Thoracic aorta (tissue), 2 donors: ENCODE measurements at regions not wholly inside any gene's neighbourhood (a gene's known extent, or its start where the extent isn't known, plus 50 kb on each side); places are given as distances from the start of the nearest gene placed in this dataset.

Experiments
- ATAC-seq: fragments of 150-250 bp; one replicate; pipeline ENCODE4 v1.8.0; 2017; ENCODE audit warnings: low read depth; ENCODE audit not compliant: insufficient number of reproducible peaks, low FRiP score
- DNase-seq: peaks from one replicate; pipeline ENCODE4 v3.0.0-alpha.2; 2020; ENCODE audit warnings: low spot score
- H3K27ac ChIP-seq, 2 donors: fragments of 200-600 bp; sonication (generic); 1 replicate in 1 of 2; 2 replicates in 1 of 2; pipeline ENCODE4 v1.5.1; 2016; ENCODE audit warnings: mild to moderate bottlenecking in 2 of 2, moderate library complexity in 2 of 2
- H3K27me3 ChIP-seq: fragments of 200-600 bp; sonication (generic); replicated peaks from 2 replicates; pipeline ENCODE4 v1.6.0; 2016; ENCODE audit warnings: mild to moderate bottlenecking; ENCODE audit not compliant: insufficient read depth
- H3K36me3 ChIP-seq: fragments of 200-600 bp; sonication (generic); one replicate; pipeline ENCODE4 v1.5.1; 2016
- H3K4me1 ChIP-seq, 2 donors: fragments of 200-600 bp; sonication (generic); 1 replicate in 1 of 2; 2 replicates in 1 of 2; pipeline versions ENCODE4 v1.5.1 to v1.6.0; 2016; ENCODE audit warnings: low read depth in 2 of 2, mild to moderate bottlenecking in 1 of 2; ENCODE audit not compliant: control insufficient read depth in 1 of 2
- H3K4me3 ChIP-seq: fragments of 200-600 bp; sonication (generic); 2 replicates; pipeline ENCODE4 v1.5.1; 2016; ENCODE audit warnings: mild to moderate bottlenecking
- H3K9me3 ChIP-seq: fragments of 200-600 bp; sonication (generic); 2 replicates; pipeline ENCODE4 v1.5.1; 2016
- TF ChIP-seq, protein P1 (sequence below): fragments of 200-600 bp; sonication (generic); IDR thresholded peaks from one replicate; pipeline ENCODE4 v1.5.1; 2019; ENCODE audit warnings: antibody characterized with exemption

DNA sequence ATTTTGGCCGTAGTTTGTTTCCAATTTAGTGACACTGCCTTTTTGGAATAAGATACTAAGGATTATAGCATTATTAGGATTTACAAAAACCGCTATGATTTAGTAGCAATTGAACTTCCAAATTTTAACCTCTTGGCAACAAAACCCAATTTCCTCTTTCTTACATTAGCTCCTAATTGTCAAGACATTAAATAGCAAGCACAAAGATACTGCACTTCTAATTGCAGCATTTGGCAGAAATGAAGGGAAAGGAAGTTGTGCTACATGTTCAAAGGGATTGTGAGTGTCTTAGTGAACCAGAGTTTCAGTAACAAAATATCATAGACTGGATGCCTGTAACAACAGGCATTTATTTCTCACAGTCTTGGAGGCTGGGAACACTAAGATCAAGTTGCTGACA lies 99.9 kb downstream of the NUF2 start:
- H3K4me1 ChIP-seq: no peaks in the 10 kb centered on the region

DNA sequence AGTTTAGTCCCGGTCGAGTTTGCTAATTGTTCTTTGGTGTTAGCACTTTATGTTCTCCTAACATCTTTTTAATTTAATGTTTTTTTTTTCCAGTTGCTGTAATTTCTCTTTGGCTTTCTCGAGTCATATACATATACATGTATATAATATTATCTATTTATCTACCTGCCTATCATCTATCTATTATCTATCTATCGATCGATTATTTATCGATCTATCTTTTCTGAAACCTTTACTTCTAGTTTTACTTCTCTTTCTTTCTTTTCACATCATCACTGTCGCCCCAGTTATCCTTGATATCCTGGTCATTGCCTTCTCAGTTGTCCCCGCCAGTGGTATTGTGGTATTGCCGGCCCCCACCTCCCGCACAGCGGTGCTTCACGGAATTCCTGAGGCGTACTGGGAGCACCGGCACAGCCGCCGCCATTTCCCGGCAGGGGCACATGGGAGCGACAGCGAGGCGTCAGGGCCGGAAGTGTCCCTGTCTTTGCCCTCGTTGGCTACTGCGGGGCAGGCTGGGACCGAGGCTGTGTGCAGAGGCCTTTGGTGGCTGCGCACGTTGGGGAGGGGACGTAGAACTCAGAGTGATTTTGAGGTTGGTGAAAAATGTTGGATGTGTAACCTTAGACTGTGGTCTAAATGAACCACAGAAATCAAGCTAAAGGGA lies 101.1 kb downstream of the NUF2 start:
- H3K9me3 ChIP-seq: no peaks in the 10 kb centered on the region
- H3K27ac ChIP-seq: no peak overlapping the region
- H3K4me1 ChIP-seq: no peaks in the 10 kb centered on the region
- DNase-seq: no peak
- TF ChIP-seq, protein P1, sequence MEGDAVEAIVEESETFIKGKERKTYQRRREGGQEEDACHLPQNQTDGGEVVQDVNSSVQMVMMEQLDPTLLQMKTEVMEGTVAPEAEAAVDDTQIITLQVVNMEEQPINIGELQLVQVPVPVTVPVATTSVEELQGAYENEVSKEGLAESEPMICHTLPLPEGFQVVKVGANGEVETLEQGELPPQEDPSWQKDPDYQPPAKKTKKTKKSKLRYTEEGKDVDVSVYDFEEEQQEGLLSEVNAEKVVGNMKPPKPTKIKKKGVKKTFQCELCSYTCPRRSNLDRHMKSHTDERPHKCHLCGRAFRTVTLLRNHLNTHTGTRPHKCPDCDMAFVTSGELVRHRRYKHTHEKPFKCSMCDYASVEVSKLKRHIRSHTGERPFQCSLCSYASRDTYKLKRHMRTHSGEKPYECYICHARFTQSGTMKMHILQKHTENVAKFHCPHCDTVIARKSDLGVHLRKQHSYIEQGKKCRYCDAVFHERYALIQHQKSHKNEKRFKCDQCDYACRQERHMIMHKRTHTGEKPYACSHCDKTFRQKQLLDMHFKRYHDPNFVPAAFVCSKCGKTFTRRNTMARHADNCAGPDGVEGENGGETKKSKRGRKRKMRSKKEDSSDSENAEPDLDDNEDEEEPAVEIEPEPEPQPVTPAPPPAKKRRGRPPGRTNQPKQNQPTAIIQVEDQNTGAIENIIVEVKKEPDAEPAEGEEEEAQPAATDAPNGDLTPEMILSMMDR: no peak
- no peak for ATAC-seq
- H3K36me3 ChIP-seq: no peaks in the 10 kb centered on the region
- no peak overlapping the region for H3K4me3 ChIP-seq
- H3K27me3 ChIP-seq: no peaks in the 10 kb centered on the region

More for the DNA sequence above, 99.9 kb downstream of the NUF2 start:
- Histone ChIP-seq H3K9me3 (no peaks in the 10 kb centered on the region), H3K4me3 (no peak overlapping the region), H3K36me3 (no peaks in the 10 kb centered on the region), H3K27ac (no peak overlapping the region), H3K27me3 (no peaks in the 10 kb centered on the region)
- no peak for DNase-seq
- TF ChIP-seq, protein P1: no peak
- no peak for ATAC-seq

DNA sequence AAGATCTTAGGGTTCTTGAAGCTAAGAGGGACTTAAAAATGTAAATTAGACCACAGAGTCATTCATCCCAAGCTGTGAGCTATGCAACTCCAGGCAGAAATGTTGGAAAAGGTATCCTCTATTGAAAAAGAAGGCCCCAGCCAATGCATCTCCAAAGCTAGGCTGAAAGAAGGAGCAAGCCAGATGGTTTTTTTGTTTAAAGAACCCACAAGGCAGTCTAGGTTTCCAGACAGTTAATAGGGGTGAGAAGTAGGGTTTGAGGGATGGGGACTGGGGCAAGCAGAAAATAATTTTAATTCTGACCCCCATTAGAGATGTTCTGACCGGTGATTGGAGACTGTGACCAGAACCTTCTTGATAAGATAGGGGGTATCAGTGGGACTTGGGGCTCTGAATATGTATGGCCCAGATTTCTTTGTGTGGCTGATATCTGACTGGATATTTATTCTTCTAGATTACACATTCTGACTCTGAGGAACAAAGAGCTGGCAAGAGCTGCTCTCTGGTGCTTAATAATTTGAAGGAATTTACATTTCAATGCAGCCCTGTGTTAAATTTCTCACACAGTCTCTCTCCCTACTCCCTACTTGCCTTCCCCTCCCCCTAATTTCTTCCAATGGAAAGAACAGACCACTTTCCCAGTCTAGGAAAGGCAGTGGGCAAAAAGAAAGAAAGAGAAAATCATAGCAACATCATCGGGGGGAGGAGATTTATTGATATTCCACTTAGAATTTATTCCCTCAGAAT lies 104.9 kb downstream of the NUF2 start:
- no peaks in the 10 kb centered on the region for H3K9me3 ChIP-seq
- no peak for DNase-seq
- H3K4me1 ChIP-seq: no peaks in the 10 kb centered on the region
- H3K27ac ChIP-seq: no peak overlapping the region
- no peak for ATAC-seq
- H3K4me3 ChIP-seq: no peak overlapping the region
- TF ChIP-seq, protein P1: no peak
- H3K27me3 ChIP-seq: no peaks in the 10 kb centered on the region
- H3K36me3 ChIP-seq: no peaks in the 10 kb centered on the region

DNA sequence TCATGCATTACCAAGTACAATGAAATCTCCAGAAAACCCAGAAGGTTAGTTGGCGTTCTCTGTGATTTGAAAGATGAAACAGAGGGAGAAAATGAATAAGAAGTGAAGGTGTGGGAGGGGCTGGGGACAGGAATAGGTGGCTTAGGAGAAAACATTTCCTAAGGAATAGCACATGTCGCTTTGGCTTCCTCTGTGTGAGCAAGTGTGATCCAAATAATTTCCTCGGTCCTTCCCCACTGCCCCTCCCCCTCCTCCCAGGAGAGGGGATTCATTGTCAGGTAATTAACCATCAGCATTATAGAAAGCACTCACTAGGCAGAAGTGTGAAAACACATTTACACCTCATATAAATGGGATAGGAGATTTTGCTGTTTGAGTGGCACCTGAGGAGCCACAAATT lies 105.5 kb downstream of the NUF2 start:
- ATAC-seq: no peak
- TF ChIP-seq, protein P1: no peak
- Histone ChIP-seq H3K9me3 (no peaks in the 10 kb centered on the region), H3K4me3 (no peak overlapping the region), H3K27me3 (no peaks in the 10 kb centered on the region), H3K36me3 (no peaks in the 10 kb centered on the region), H3K27ac (no peak overlapping the region), H3K4me1 (no peaks in the 10 kb centered on the region)
- DNase-seq: no peak

DNA sequence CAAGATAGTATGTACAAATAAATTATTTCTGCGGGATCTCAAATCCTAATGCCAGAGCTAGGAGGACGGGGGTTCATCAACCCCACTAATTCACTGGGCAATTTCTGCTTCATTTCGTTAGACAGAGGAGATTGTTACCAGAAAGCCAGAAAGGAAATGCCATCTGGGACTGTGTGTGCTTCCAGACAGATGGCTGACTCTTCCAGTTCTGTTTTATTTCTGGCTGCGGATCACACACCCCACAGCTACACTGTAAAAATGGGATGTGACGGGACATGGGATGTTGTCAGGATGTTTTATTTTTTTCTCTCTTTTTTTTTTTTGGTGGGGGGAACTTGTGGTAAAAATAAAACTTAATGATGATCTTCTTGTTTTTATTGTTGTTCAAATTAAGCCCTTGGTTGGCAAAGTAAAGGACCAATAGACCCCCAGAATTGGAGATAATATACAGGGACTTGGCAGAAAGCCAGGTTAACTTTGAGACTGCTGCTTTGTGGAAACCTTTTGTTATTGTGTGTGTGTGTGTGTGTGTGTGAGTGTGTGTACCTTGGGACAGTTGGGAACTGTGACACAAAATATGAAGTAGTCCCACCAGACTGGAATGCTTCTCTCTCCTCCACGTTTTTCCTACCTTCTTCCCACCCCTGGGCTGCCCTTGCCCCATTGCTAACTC lies 114.5 kb downstream of the NUF2 start:
- no peak overlapping the region for H3K27ac ChIP-seq
- TF ChIP-seq, protein P1: no peak
- no peaks in the 10 kb centered on the region for H3K9me3 ChIP-seq
- no peaks in the 10 kb centered on the region for H3K36me3 ChIP-seq
- DNase-seq: no peak
- H3K27me3 ChIP-seq: no peaks in the 10 kb centered on the region
- no peaks in the 10 kb centered on the region for H3K4me1 ChIP-seq
- no peak for ATAC-seq
- H3K4me3 ChIP-seq: no peak overlapping the region
